GM12878 (cell line): ENCODE measurements at regions not wholly inside any gene's neighbourhood (a gene's known extent, or its start where the extent isn't known, plus 50 kb on each side); places are given as distances from the start of the nearest gene placed in this dataset.

Experiments
- ATAC-seq: fragments of 200-7000 bp; cut with Tn5 transposase; 3 replicates; pipeline ENCODE4 v1.9.1; 2020; ENCODE audit warnings: mild to moderate bottlenecking, moderate library complexity
- BruUV-seq: library from RNA; stranded (reverse); fragments of 400-500 nt; replicated peaks from 2 replicates; lab custom pipeline; 2021; lab: Mats Ljungman, UMichigan
- CTCF ChIA-PET: fragments of 300-600 bp; sonication (Branson Sonifier 250); formaldehyde crosslinking; extraction: SDS; loops from one replicate; lab custom pipeline; 2021; ENCODE audit warnings: inconsistent platforms; lab: Yijun Ruan, JAX
- POLR2A ChIA-PET: fragments of 350-600 bp; formaldehyde crosslinking; extraction: SDS; loops from one replicate; lab custom pipeline; 2021; ENCODE audit warnings: inconsistent platforms; lab: Charles Lee
- RAD21 ChIA-PET: fragments of 300-600 bp; sonication (Branson Sonifier 250); formaldehyde crosslinking; loops from one replicate; lab custom pipeline; 2023; ENCODE audit warnings: antibody characterized with exemption; ENCODE audit not compliant: unreplicated experiment; lab: Charles Lee
- SMC1A ChIA-PET: fragments of 300-600 bp; sonication (Branson Sonifier 250); formaldehyde crosslinking; loops from one replicate; lab custom pipeline; 2023; ENCODE audit not compliant: unreplicated experiment, uncharacterized antibody; lab: Charles Lee
- DNase-seq: peaks from one replicate; pipeline ENCODE4 v3.0.0-alpha.2; 2011; ENCODE audit warnings: low read depth, low spot score
- FAIRE-seq: peaks from 3 replicates; lab custom pipeline; 2011; peaks lifted over from hg19 to GRCh38; lab: Jason Lieb, UNC
- H2AFZ ChIP-seq: 2 replicates; pipeline ENCODE4 v1.6.0; 2011; ENCODE audit warnings: low read depth, low read length, control low read depth; ENCODE audit not compliant: control insufficient read depth
- H3K27ac ChIP-seq: 2 replicates; pipeline ENCODE4 v1.5.1; 2011; ENCODE audit warnings: control low read depth; ENCODE audit not compliant: control insufficient read depth, insufficient read depth
- H3K27me3 ChIP-seq, 2 experiments: replicated peaks in 1 of 2; 2 replicates each; pipeline versions ENCODE4 v1.6.0 to v1.6.1; 2011; ENCODE audit warnings: low read length in 1 of 2; ENCODE audit not compliant: control insufficient read depth in 2 of 2, insufficient read depth in 2 of 2
- H3K36me3 ChIP-seq, 2 experiments: 2 replicates each; pipeline ENCODE4 v1.5.1; 2011; ENCODE audit warnings: low read length in 1 of 2; ENCODE audit not compliant: control insufficient read depth in 2 of 2, insufficient read depth in 2 of 2
- H3K4me1 ChIP-seq: 2 replicates; pipeline ENCODE4 v1.6.1; 2011; ENCODE audit warnings: mild to moderate bottlenecking, low read length, moderate library complexity, mixed read lengths; ENCODE audit not compliant: control insufficient read depth, insufficient read depth
- H3K4me2 ChIP-seq: 2 replicates; pipeline ENCODE4 v1.6.0; 2011; ENCODE audit warnings: control low read depth; ENCODE audit not compliant: control insufficient read depth, insufficient read depth
- H3K4me3 ChIP-seq: fragments of 200-600 bp; sonication (generic); 2 replicates; pipeline ENCODE4 v1.5.1; 2016
- H3K79me2 ChIP-seq: 2 replicates; pipeline ENCODE4 v1.6.0; 2011; ENCODE audit warnings: low read length; ENCODE audit not compliant: control insufficient read depth, insufficient read depth
- H3K9ac ChIP-seq: 2 replicates; pipeline ENCODE4 v1.8.0; 2011; ENCODE audit warnings: low read length, control low read depth, mixed read lengths; ENCODE audit not compliant: control insufficient read depth, insufficient read depth
- H3K9me3 ChIP-seq: replicated peaks from 3 replicates; pipeline ENCODE4 v1.5.1; 2011; ENCODE audit warnings: mild to moderate bottlenecking, low read length; ENCODE audit not compliant: control insufficient read depth, insufficient read depth
- H4K20me1 ChIP-seq: 2 replicates; pipeline ENCODE4 v1.6.0; 2011; ENCODE audit not compliant: control insufficient read depth, insufficient read depth
- BMI1 ChIP-seq: fragments of 450-650 bp; IDR thresholded peaks from 2 replicates; pipeline ENCODE4 v1.6.1; 2016; ENCODE audit warnings: mild to moderate bottlenecking, moderate library complexity, borderline replicate concordance
- CBX5 ChIP-seq: sonication (generic); IDR thresholded peaks from 2 replicates; pipeline ENCODE4 v1.6.1; 2016; ENCODE audit warnings: low read depth, moderate library complexity, mild to moderate bottlenecking, inconsistent platforms
- CEBPZ ChIP-seq: fragments of 150-350 bp; IDR thresholded peaks from 2 replicates; pipeline ENCODE4 v1.6.1; 2016; ENCODE audit warnings: low read depth, low read length
- EP300 ChIP-seq, 2 experiments: fragments of 150-350 bp in 1 of 2; IDR thresholded peaks; 2 replicates each; pipeline ENCODE4 v1.6.1; 2011 to 2012; ENCODE audit warnings: low read depth in 2 of 2, low read length in 2 of 2, borderline replicate concordance in 1 of 2, improper control_type of control experiment in 1 of 2, inconsistent platforms in 1 of 2; ENCODE audit not compliant: control insufficient read depth in 1 of 2
- PAX8 ChIP-seq: fragments of 450-650 bp; IDR thresholded peaks from 2 replicates; pipeline ENCODE4 v1.6.1; 2017; ENCODE audit warnings: mild to moderate bottlenecking, moderate library complexity
- POLR2AphosphoS2 ChIP-seq: IDR thresholded peaks from 2 replicates; pipeline ENCODE4 v1.6.1; 2011; ENCODE audit warnings: low read depth, mild to moderate bottlenecking, low read length, improper control_type of control experiment, moderate library complexity
- POLR2AphosphoS5 ChIP-seq: IDR thresholded peaks from 2 replicates; pipeline ENCODE4 v1.6.1; 2011; ENCODE audit warnings: mild to moderate bottlenecking, low read length, inconsistent platforms
- RCOR1 ChIP-seq: conservative IDR thresholded peaks from 2 replicates; pipeline ENCODE4 v1.6.1; 2012; ENCODE audit warnings: low read depth, low read length, improper control_type of control experiment
- SP1 ChIP-seq: IDR thresholded peaks from one replicate; pipeline ENCODE4 v1.6.1; 2011; ENCODE audit warnings: low read depth, low read length
- SREBF2 ChIP-seq: IDR thresholded peaks from 2 replicates; pipeline ENCODE4 v1.6.1; 2012; ENCODE audit warnings: mild to moderate bottlenecking, low read length
- ZNF687 ChIP-seq: fragments of 450-650 bp; IDR thresholded peaks from 2 replicates; pipeline ENCODE4 v1.6.1; 2017; ENCODE audit warnings: mild to moderate bottlenecking, moderate library complexity
- WGBS: methylation state at CpG from one replicate; pipeline ENCODE4 v1.1.6; 2016; ENCODE audit warnings: low lambda C conversion rate; ENCODE audit not compliant: insufficient replicate concordance, insufficient coverage; ENCODE audit errors: missing lambda C conversion rate; 5-methylcytosine and 5-hydroxymethylcytosine counted together
- in situ Hi-C: fragments of 300-500 bp; cut with MboI; formaldehyde crosslinking; loops from 9 replicates; pipeline ENCODE4 v1.14.3; 2018; ENCODE audit warnings: mixed read lengths
- intact Hi-C: fragments of 100-400 bp; cut with micrococcal nuclease; formaldehyde crosslinking; loops from one replicate; pipeline ENCODE4 v1.14.2; 2022; ENCODE audit not compliant: unreplicated experiment
- TF ChIP-seq, protein P1 (sequence below): IDR thresholded peaks from 2 replicates; pipeline ENCODE4 v1.6.1; 2012; ENCODE audit warnings: low read depth, low read length, improper control_type of control experiment

DNA sequence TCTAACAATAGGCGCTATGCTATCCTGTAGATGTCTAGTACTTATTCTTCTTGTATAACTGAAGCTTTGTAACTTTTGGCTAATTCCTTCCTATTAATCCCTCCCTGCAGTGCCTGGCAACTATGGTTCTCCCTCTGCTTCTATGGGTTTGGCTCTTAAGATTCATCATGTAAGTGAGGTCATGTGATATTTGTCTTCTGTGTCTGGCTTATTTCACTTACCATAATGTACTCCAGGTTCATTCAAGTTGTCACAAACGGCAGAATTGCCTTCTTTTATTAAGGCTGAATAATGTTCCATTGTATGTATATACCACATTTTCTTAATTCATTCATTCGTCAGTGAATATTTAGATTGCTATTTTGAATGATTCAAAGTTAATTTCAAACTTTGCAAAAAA is 149.9 kb upstream of the GAS1 start:
- Histone ChIP-seq H3K27ac (no peak overlapping the region), H4K20me1 (no peaks in the 10 kb centered on the region), H3K79me2 (no peaks in the 10 kb centered on the region), H3K4me1 (no peaks in the 10 kb centered on the region), H2AFZ (no peak overlapping the region), H3K9ac (no peak overlapping the region), H3K4me3 (no peak overlapping the region), H3K9me3 (no peaks in the 10 kb centered on the region), H3K27me3 (peaks cover 0 to 1% of the 10 kb centered on the region in 2 experiments; a peak in 1 of 4 replicates), H3K4me2 (no peak overlapping the region), H3K36me3 (no peaks in the 10 kb centered on the region)
- BruUV-seq = no TSS peak
- intact Hi-C loops = no loop called here
- 38% methylated on average over 3 of the region's 3 CpGs for WGBS
- TF ChIP-seq PAX8 (no peak), SP1 (no peak), SREBF2 (no peak), CEBPZ (no peak), EP300 (IDR thresholded peaks at IDR 0.05; ENCODE audit: borderline replicate concordance in 1 of 2, control insufficient read depth in 1 of 2, low read depth in 2 of 2, low read length in 2 of 2) (no peak), RCOR1 (no peak), POLR2AphosphoS5 (no peak), BMI1 (no peak), CBX5 (no peak), POLR2AphosphoS2 (no peak), ZNF687 (no peak)
- TF ChIP-seq, protein P1, sequence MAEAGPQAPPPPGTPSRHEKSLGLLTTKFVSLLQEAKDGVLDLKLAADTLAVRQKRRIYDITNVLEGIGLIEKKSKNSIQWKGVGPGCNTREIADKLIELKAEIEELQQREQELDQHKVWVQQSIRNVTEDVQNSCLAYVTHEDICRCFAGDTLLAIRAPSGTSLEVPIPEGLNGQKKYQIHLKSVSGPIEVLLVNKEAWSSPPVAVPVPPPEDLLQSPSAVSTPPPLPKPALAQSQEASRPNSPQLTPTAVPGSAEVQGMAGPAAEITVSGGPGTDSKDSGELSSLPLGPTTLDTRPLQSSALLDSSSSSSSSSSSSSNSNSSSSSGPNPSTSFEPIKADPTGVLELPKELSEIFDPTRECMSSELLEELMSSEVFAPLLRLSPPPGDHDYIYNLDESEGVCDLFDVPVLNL = no peak
- ChIA-PET RAD21 (no interaction called here), SMC1A (no interaction called here), POLR2A (no interaction called here), CTCF (no interaction called here)
- in situ Hi-C loops = no loop called here
- DNase-seq = no peak
- ATAC-seq = no peak
- FAIRE-seq = no peak
